Skin of body (tissue), 1 donor: ENCODE measurements at regions not wholly inside any gene's neighbourhood (a gene's known extent, or its start where the extent isn't known, plus 50 kb on each side); places are given as distances from the start of the nearest gene placed in this dataset.

ENCODE experiments used
- DNase-seq: peaks from one replicate; lab custom pipeline; 2025; lab: John Stamatoyannopoulos, UW

DNA sequence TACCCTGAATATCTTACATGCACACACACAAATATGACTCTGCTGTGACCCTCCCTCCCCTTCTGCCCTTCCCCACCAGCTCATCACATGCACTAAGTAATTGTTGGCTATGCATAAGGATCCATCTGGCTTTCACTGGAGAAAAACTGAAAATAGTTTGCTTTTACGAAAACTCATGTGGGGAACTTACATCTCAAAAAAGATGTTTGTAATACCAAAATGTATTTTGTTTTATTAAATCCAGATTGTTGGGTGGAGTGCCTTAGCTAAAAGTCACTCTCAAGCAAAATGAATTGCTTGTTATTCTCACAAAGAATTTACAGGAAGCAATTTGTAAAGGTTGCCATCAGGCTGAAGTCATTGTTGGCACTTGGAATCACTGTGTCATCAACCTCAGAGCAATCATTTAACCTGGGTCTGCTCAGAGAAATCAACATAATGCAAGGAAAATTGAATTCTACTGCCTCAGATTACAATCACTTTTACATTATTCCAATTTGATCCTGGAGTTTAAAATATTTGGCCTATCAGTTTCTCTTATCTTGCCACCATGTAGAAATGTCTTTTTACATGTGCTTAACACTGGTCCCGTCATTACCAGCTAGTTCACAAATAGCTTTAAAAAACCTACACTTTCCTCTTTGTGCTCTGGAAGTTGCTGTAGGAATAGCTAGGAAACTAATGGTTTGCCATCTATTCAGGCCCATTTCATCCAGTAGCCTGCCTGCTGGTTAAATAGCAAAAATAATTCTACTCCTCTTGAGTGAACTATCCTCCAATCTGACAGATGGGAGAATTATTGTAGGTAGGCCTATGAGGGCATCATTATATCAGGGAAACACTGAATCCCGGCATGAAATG, 90.3 kb upstream of the TMEM17 start:
- DNase-seq = peak; percentile 95

DNA sequence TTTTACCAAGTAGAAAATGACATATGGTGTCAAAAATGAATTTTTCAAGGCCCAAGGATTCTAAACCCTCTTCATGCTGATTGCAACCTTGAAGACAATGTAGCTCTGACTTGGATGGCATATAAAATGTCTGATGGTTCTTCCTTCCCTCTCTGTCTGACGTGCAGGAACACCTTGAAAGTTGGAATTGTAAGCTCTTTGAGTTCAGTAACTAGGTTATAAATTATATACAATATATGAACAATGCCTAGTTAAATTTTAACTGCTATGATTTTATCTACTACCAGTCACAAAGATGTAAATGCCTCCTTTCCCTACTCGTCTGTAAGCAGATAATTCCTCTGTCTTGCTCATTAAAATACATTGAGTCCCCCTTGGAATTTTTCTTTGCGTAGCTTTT, 89.5 kb upstream of the TMEM17 start:
- DNase-seq = no peak

DNA sequence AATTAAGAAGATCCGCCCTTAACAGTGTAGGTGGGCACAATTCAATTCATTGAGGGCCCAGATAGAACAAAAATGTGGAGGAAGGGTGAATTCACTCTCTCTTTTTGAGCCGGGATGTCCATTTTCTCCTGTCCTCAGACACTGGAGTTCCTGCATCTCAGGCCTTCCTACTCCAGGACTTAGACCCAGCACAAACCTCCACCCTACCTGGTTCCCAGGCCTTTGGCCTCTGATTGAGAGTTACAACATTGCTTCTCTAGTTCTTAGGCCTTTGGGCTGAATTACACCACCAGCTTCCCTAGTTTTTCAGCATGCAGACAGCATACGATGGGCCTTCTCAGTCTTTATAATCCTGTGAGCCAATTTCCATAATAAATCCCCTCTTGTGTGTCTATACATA, 87.8 kb upstream of the TMEM17 start:
- no peak for DNase-seq

DNA sequence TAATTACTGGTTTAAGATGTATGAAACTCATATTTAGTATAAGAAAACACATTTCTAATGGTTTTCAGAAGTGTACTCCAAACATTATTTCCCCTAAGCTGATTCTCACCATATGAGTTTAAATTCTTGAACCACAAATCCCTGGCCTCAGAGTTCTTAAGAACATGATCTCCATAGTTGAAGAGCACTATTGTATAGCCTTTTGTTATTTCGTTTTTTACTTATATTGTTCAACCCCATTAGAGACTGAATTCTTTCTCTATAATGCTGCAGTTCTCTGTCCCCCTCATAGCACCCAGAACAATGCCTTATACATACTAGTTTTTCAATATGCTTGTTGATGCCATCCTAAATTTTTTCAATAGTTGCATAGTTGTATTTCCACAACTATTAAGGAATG, 85.5 kb upstream of the TMEM17 start:
- no peak for DNase-seq

DNA sequence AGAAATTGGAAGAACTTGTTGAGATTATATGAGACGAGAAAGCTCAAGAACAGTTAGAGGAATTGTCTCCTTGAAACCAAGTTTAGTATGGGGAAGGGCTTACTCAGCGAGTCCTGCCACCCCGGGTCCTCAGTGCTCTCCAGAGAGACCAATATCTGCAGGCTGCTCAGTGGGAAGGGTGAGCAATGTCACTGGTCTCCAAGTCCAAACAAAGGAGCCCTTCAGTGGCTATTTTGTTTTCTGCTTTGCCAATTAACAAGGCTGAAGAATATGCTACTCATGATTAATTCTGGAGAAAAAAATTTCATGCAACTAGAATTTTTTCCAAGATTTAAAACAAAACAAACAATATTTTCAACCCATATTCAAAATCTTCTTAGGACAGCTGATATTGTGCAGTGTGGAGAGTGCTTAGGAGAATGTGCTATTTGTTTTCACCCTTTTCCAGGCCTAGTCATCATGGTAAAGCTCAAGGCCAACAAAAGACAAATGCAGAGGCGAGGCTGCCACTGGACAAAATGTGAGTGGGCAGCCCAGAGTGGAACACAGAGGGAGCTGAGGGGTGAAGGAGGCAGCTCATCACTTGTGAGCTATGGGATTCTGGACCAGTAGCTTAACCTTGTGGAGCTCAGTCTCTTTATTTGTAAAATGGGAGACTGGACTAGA, 83.8 kb upstream of the TMEM17 start:
- no peak for DNase-seq

DNA sequence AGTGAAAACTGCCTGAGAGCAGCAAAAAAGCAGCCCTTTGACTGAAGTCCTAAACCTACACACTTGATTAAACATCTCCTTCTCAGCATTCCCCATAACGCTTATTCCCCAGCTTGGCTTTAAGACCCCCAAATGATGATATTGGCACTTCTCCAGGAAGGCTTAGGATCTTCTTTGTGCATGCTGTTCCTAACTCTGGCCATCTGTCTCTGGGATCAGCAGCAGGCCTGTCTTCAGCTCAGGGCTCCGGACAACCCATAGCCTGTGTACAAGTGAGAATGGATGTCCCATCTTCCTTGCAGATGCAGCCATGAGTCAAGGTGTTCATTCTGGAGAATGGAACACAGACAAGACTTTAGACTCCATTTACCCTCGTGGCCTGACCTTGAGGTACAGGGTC, 81.6 kb upstream of the TMEM17 start:
- no peak for DNase-seq

DNA sequence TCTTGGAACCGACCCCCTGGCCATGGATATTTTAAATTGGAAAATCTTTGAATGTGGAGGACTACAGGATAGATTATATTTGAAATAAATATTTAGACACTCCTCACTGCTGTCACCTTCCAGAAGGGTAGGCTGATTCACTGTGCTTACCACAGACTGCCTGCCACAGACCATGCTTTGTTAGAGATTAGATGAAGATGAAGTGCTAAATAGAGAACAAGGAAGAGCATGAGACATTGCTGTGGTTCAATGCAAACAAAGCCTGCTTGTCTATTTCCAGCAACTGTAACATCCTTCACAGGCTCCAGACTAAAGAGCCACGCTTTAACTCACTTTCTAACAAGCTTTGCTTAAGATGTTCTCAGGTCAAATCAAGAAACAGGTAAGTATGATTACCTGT, 81.0 kb upstream of the TMEM17 start:
- no peak for DNase-seq

DNA sequence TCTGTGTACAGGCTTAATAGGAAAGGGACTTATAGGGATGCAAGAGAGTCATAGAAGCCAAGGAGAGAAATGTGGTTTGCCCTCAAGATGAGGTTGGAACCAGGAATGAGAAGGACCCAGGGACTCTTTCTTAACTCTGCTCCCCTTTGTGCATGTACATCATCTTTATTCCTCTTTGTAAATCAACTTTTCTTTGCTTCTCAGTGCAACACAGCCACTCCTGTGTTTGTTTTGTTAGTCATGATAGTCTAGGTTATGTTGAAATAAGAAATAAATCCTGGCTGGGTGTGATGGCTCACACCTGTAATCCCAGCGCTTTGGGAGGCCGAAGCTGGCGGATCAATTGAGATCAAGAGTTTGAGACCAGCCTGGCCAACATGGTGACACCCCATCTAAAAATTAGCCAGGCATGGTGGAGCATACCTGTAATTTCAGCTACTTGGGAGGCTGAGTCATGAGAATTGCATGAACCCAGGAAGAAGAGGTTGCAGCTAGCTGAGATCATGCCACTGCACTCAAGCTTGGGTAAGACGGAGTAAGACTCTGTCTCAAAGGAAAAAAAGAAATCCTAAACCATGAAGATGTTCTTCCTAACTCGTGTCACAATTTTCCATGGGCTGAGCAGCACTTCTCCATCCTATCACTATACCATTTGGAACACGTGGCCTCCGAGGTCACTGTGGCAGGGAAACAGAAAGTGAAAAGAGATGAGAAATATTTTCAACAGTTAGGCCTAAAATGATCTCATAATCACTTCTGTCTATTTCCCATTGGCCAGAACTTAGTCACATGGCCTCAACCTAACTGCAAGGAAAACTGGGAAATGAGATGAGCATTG, 73.0 kb upstream of the TMEM17 start:
- no peak for DNase-seq

DNA sequence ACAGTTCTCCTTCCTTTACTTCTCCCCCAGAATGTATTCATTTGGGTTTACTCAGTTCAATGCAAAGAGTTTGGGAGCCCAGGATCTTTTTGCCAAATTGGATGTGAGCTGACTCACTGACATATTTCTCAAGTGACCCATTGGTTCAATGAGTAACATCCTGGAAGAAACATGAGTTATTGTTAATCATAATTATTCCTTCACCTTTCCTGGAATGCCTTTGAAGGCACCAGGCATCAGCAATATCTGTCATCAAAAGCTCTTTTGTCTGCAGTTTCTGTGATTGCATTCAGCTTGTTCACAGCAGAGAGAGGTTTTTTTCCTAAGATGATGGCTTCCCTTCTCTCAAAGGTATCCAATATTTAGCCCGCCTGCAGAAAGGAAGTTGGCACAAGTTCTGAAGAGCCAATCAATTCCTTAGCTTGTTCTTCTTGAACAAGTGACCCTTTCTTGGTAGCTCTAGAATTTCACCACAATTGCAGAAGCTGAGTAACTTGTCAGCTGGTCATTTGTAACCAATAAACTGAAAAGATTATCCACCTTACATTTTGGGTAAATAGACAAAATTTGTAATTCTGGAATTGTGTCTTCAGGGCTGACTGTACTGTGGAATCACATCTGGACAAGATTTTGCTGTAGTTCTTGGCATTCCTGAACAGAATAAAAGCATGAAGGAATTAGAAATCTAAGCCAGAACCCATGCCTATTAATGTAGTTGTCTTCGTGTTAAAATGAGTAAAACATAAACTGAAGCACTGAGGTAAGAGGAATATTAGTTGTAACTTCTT, 72.2 kb upstream of the TMEM17 start:
- DNase-seq = peak; percentile 77

DNA sequence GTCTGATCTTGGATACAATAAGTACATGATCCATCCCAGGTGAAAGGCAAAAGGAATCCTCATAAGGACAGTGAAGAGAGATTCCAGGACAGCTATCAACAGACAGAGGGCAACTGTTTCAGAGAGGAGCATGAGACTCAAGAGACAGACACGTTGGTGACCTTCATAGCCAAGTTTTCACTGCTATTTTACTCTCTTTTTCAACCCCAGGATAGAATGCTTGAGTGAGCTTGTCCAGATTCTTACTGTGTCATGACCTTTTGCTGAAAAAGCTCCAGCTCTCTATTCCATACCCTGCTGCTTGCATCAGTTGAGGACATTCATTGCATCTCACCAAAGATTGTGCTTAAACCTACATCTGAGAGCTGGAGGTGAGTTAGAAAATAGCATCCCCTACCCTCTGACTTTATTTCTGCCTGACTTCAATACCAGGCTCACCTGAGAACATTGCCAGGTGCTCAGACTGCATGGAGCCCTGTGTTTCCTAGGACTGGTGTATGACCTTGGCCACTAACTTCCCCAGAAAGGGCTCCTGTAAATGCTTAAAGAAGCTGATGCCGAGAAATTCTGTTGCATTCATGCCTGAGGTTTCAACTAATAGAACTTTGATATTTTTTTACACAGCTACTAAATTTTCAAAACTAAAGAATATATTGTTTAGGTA, 70.4 kb upstream of the TMEM17 start:
- no peak for DNase-seq

DNA sequence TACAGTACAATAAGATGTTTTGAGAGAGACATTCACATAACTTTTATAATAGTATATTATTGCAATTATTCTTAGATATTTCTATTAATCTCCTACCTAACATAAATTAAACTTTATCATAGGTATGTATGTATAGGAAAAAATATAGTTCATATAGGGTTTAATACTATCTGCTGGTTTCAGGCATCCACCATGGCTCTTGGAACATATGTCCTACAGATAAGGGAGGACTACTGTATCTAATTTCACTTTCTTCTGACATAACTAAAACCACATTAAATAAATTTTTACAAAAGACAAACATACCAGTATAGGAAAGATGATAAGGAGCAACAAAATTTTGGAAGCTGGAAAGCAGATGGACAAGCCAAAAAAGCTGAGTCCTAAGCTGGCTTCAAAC, 67.9 kb upstream of the TMEM17 start:
- DNase-seq = no peak

DNA sequence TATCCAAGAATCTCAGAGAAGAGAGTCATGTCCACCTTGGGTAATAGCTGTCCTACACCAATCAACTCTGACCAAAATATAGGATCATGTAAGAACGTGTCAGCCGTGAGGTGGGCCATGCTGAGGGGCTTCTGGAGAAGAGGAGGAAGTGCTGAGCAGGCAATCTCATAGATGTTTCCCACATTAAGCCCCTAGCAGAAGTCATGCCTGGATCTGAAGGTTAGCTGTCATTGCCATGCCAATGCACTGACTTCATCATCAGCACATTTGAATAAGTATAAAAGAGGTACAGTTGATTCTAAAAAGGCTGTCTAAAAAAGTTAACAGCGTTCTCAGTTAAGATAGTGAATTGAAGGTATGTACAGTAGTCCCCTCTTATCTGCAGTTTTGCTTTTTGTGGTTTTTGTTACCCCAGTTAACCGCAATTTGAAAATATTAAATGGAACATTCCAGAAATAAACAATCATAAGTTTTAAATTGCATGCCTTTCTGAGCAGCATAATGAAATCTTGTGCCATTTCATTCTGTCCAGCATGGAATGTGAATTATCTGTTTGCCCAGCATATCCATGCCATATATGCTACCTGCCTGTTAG, 67.2 kb upstream of the TMEM17 start:
- DNase-seq = no peak

DNA sequence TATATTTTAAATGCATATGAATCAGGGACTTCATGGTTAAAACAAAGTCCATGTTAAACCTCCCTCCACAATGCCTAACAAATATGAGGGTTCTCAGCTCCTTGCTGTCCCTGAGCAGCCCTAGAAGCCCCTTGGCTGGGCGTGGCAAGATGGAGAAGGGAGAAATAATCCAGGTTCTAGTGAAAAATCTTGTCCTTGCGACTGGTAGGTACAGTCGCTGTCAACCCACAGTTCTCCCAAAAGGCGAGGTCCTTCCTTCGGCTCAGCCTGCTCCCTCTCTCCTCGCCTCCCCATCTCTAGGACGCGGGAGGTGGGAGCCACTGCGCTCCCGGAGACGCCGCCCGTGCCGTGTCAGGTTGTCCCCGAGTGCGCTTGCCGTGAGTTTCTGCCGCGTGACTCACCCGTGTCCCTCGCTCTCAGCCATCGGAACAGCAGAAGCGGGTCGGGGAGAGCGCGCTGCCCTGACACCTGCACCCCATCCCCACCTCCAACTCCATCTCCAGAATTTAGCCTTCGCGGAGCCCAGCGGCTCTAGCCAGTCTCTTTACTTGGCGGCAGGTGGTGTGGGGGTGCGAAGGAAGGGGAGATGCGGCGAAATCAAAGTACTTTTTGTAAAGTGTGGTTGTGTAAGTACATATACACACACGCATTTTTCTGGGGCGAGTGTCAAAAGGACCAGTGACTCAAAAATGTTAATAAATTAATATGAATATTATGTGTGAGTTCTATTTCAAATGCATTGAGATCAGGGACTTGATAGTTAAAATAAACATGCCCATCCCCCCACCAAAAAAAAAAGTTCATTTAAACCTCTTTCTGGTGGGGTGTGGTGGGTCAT, 65.1 kb upstream of the TMEM17 start:
- DNase-seq = no peak

DNA sequence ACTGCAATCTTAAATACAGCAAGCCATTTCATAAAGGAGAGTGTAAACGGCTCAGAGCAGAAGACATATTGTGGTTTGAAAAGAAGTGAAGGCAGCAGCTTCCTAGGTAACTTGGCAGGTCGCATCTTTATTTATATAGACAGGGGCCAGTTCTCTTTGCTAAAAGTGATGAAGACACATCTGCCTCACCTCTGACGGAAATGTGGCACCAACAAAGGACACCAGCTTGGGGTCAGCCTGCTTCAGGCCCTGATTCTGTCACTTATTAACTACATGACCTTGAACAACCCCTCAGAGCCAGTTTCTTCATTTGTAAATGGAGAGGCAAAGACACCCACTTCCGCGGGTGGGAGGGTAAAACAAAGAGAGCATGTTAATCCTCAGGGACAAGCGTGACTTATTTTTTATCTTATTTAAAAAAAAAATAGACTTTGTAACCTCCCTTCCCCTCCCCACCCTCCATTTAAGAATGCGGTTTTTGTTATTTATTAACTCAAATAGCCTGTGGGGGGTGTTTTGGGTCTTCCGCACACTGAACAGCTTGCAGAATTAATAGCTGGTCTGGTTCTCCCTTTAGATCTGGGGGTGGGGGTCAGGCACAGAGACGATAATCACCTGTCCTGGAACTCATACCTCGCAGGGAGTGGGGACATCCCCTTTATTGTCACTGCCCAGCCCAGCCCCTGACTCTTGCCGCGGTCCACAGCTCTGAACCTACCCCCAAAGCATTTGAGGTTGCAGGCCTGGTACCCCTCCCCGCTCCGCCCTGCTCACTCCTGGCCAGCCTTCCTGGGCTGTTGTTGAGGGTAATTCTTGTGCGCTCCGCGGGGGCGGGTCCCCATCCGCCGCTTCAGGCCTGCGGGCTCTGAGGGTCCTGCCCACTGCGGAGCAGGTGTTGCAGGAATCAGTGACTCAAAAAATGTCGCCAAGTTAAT, 64.2 kb upstream of the TMEM17 start:
- DNase-seq = no peak

DNA sequence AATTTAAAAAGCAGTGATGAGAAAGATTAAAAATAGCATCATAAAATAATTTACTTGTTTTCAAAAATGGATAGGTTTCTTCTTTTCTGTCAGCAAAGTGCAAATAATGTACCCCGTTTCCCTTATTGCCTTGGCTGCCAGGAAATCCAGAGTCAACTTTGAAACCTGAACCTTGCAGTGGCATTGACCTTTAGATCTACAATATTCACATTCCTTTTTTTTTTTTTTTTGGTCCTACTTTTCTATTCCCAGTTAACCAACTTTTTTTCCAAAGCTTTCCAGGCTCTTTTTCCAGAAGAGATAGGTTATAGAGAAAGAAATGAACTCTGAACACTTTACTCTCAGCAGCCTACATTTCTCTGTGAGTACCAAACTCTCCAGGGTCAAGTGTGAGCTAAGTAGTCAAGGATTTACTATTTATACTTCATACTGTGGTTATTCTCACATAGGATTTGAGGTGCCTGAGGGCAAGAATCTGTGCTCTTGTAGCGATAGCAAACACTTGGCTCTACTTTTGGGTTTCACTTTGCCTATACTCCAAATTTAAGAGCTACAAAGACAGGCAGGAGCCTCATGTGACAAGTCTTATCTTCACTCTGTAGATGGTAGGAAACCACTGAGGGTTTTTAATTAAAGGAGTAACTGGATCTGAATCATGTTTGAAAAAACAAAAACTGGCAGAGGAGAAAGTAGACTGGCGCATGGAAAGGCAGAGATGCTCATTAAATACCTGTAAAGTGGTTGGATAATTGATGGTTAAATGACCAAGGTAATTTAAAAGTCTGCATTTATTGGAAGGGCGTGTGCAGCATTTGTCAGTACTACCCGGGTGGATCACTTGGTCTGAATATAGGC, 63.2 kb upstream of the TMEM17 start:
- no peak for DNase-seq

DNA sequence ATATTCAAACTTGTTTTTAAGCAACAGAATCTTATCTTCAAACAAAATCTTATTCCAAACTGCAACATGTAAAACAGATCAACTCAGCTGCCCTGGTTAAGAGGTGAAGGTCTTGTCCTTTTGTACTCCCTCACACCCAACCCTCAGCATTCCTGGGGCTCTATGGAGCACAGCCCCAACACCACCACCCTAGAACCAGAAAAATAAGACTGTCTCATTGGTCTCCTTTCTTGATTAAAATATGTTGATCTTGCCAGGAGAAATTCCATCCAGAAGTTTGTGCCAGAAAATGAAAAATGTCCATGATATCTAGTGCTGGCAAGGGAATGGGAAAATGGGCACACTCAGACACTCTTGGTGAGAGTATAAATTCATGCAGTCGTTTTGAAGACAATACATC, 62.1 kb upstream of the TMEM17 start:
- DNase-seq = no peak

DNA sequence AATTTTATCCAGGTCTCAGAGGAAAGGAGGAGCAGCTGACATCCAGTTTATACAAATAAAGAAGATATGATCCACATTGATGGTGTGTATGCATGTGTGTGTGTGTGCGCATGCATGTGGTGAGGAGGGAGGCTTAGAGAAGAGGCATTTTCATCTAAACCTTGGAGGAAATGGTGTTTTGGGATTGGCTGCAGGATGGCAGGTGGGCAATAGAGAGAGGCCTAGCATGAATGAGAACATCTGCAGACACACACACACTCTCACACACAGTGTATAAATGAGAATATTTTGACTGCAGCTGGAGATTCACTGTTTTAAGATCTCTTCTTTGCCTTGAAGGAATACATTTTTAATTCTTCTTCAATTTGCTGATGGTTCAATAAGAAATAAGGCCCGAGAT, 61.7 kb upstream of the TMEM17 start:
- DNase-seq = no peak
